T-helper 17 cell (primary cell): ENCODE measurements at regions not wholly inside any gene's neighbourhood (a gene's known extent, or its start where the extent isn't known, plus 50 kb on each side); places are given as distances from the start of the nearest gene placed in this dataset.

Source experiments
- ATAC-seq: fragments of 150-1000 bp; cut with Tn5 transposase; 2 replicates; pipeline ENCODE4 v1.10.0; 2021; ENCODE audit warnings: mild to moderate bottlenecking, moderate library complexity
- DNase-seq, 3 donors: peaks; one replicate each; pipeline versions ENCODE4 v3.0.0 to v3.0.0-alpha.2; 2020 to 2021
- H3K9me3 ChIP-seq: one replicate; pipeline ENCODE4 v1.7.0; 2013; ENCODE audit warnings: low read length, mild to moderate bottlenecking; ENCODE audit not compliant: control insufficient read depth, poor library complexity, severe bottlenecking
- H3K27ac Mint-ChIP-seq: one replicate; pipeline ENCODE4 v1.8.0; 2022; ENCODE audit warnings: mild to moderate bottlenecking, moderate library complexity, mixed read lengths
- H3K27me3 Mint-ChIP-seq: one replicate; pipeline ENCODE4 v1.8.0; 2022; ENCODE audit warnings: mixed read lengths
- H3K36me3 Mint-ChIP-seq: one replicate; pipeline ENCODE4 v1.8.0; 2022; ENCODE audit warnings: low read depth, mixed read lengths
- H3K4me1 Mint-ChIP-seq: one replicate; pipeline ENCODE4 v1.8.0; 2022; ENCODE audit warnings: mild to moderate bottlenecking, mixed read lengths
- H3K4me3 Mint-ChIP-seq: one replicate; pipeline ENCODE4 v1.8.0; 2022; ENCODE audit warnings: mild to moderate bottlenecking, moderate library complexity, mixed read lengths

- no peak overlapping the region for H3K4me3 Mint-ChIP-seq
- DNase-seq (no peak), ATAC-seq (no peak)
- H3K27me3 Mint-ChIP-seq, result no peaks in the 10 kb centered on the region
- H3K4me1 Mint-ChIP-seq, result no peaks in the 10 kb centered on the region
- H3K9me3 ChIP-seq, result no peaks in the 10 kb centered on the region
- H3K36me3 Mint-ChIP-seq, result no peaks in the 10 kb centered on the region
- H3K27ac Mint-ChIP-seq, result no peak overlapping the region
Measured at GRCh38 chr9:106713206-106713605, 149.8 kb upstream of the ZNF462 start.

- DNase-seq, result no peak
- ATAC-seq, result no peak
Measured at GRCh38 chr9:106716820-106717219, 146.1 kb upstream of the ZNF462 start.

GRCh38 chr9:106717686-106718085, 145.3 kb upstream of the ZNF462 start:
- H3K9me3 ChIP-seq, result no peaks in the 10 kb centered on the region
- Mint-ChIP-seq H3K27ac (no peak overlapping the region), H3K4me1 (no peaks in the 10 kb centered on the region), H3K4me3 (no peak overlapping the region), H3K36me3 (no peaks in the 10 kb centered on the region), H3K27me3 (no peaks in the 10 kb centered on the region)
- ATAC-seq (no peak), DNase-seq (no peak)

More at GRCh38 chr9:106716820-106717219, 146.1 kb upstream of the ZNF462 start:
- no peaks in the 10 kb centered on the region for H3K9me3 ChIP-seq
- H3K4me3 Mint-ChIP-seq, result no peak overlapping the region
- no peak overlapping the region for H3K27ac Mint-ChIP-seq
- no peaks in the 10 kb centered on the region for H3K4me1 Mint-ChIP-seq
- no peaks in the 10 kb centered on the region for H3K36me3 Mint-ChIP-seq
- H3K27me3 Mint-ChIP-seq, result no peaks in the 10 kb centered on the region

GRCh38 chr9:106718936-106719335, 144.0 kb upstream of the ZNF462 start:
- DNase-seq (no peak), ATAC-seq (no peak)
- H3K27me3 Mint-ChIP-seq, result no peaks in the 10 kb centered on the region
- H3K9me3 ChIP-seq, result no peaks in the 10 kb centered on the region
- H3K36me3 Mint-ChIP-seq, result no peaks in the 10 kb centered on the region
- no peak overlapping the region for H3K4me3 Mint-ChIP-seq
- H3K4me1 Mint-ChIP-seq, result no peaks in the 10 kb centered on the region
- no peak overlapping the region for H3K27ac Mint-ChIP-seq

GRCh38 chr9:106722051-106722753, 140.8 kb upstream of the ZNF462 start:
- Mint-ChIP-seq H3K36me3 (no peaks in the 10 kb centered on the region), H3K4me3 (no peak overlapping the region), H3K27ac (no peak overlapping the region), H3K27me3 (no peaks in the 10 kb centered on the region), H3K4me1 (no peaks in the 10 kb centered on the region)
- ATAC-seq (no peak), DNase-seq (no peak)
- no peaks in the 10 kb centered on the region for H3K9me3 ChIP-seq

GRCh38 chr9:106723926-106724325, 139.0 kb upstream of the ZNF462 start:
- no peaks in the 10 kb centered on the region for H3K27me3 Mint-ChIP-seq
- H3K9me3 ChIP-seq, result no peaks in the 10 kb centered on the region
- H3K4me3 Mint-ChIP-seq, result no peak overlapping the region
- ATAC-seq (no peak), DNase-seq (no peak)
- no peaks in the 10 kb centered on the region for H3K36me3 Mint-ChIP-seq
- no peak overlapping the region for H3K27ac Mint-ChIP-seq
- no peaks in the 10 kb centered on the region for H3K4me1 Mint-ChIP-seq

GRCh38 chr9:106724566-106724965, 138.4 kb upstream of the ZNF462 start:
- H3K36me3 Mint-ChIP-seq, result no peaks in the 10 kb centered on the region
- H3K27ac Mint-ChIP-seq, result no peak overlapping the region
- H3K27me3 Mint-ChIP-seq, result no peaks in the 10 kb centered on the region
- no peak overlapping the region for H3K4me3 Mint-ChIP-seq
- DNase-seq (no peak), ATAC-seq (no peak)
- H3K4me1 Mint-ChIP-seq, result no peaks in the 10 kb centered on the region
- H3K9me3 ChIP-seq, result no peaks in the 10 kb centered on the region

GRCh38 chr9:106726070-106726815, 136.7 kb upstream of the ZNF462 start:
- no peak overlapping the region for H3K4me3 Mint-ChIP-seq
- no peak for DNase-seq
- ATAC-seq, result no peak
- H3K36me3 Mint-ChIP-seq, result no peaks in the 10 kb centered on the region
- no peaks in the 10 kb centered on the region for H3K4me1 Mint-ChIP-seq
- H3K9me3 ChIP-seq, result no peaks in the 10 kb centered on the region
- no peak overlapping the region for H3K27ac Mint-ChIP-seq
- H3K27me3 Mint-ChIP-seq, result no peaks in the 10 kb centered on the region

- ATAC-seq, result no peak
Measured at GRCh38 chr9:106727969-106728368, 135.0 kb upstream of the ZNF462 start.

GRCh38 chr9:106728860-106729259, 134.1 kb upstream of the ZNF462 start:
- no peaks in the 10 kb centered on the region for H3K36me3 Mint-ChIP-seq
- H3K27me3 Mint-ChIP-seq, result no peaks in the 10 kb centered on the region
- H3K27ac Mint-ChIP-seq, result no peak overlapping the region
- no peaks in the 10 kb centered on the region for H3K4me1 Mint-ChIP-seq
- no peak for DNase-seq
- ATAC-seq, result no peak
- H3K4me3 Mint-ChIP-seq, result no peak overlapping the region
- no peaks in the 10 kb centered on the region for H3K9me3 ChIP-seq

More at GRCh38 chr9:106727969-106728368, 135.0 kb upstream of the ZNF462 start:
- H3K27ac Mint-ChIP-seq, result no peak overlapping the region
- no peak for DNase-seq
- H3K4me1 Mint-ChIP-seq, result no peaks in the 10 kb centered on the region
- H3K27me3 Mint-ChIP-seq, result no peaks in the 10 kb centered on the region
- no peaks in the 10 kb centered on the region for H3K36me3 Mint-ChIP-seq
- no peaks in the 10 kb centered on the region for H3K9me3 ChIP-seq
- no peak overlapping the region for H3K4me3 Mint-ChIP-seq

GRCh38 chr9:106731910-106732309, 131.1 kb upstream of the ZNF462 start:
- no peak overlapping the region for H3K27ac Mint-ChIP-seq
- H3K4me3 Mint-ChIP-seq, result no peak overlapping the region
- DNase-seq, result no peak
- H3K36me3 Mint-ChIP-seq, result no peaks in the 10 kb centered on the region
- H3K4me1 Mint-ChIP-seq, result no peaks in the 10 kb centered on the region
- H3K9me3 ChIP-seq, result no peaks in the 10 kb centered on the region
- no peaks in the 10 kb centered on the region for H3K27me3 Mint-ChIP-seq
- ATAC-seq, result no peak

GRCh38 chr9:106733828-106734380, 129.1 kb upstream of the ZNF462 start:
- no peak for DNase-seq
- H3K27ac Mint-ChIP-seq, result no peak overlapping the region
- no peaks in the 10 kb centered on the region for H3K27me3 Mint-ChIP-seq
- ATAC-seq, result no peak
- no peak overlapping the region for H3K4me3 Mint-ChIP-seq
- no peaks in the 10 kb centered on the region for H3K4me1 Mint-ChIP-seq
- no peaks in the 10 kb centered on the region for H3K9me3 ChIP-seq
- no peaks in the 10 kb centered on the region for H3K36me3 Mint-ChIP-seq

GRCh38 chr9:106737516-106737915, 125.5 kb upstream of the ZNF462 start:
- Mint-ChIP-seq H3K27me3 (no peaks in the 10 kb centered on the region), H3K4me1 (no peaks in the 10 kb centered on the region), H3K36me3 (no peaks in the 10 kb centered on the region), H3K4me3 (no peak overlapping the region), H3K27ac (no peak overlapping the region)
- DNase-seq (no peak), ATAC-seq (no peak)
- no peaks in the 10 kb centered on the region for H3K9me3 ChIP-seq
